ENCODE measurements at regions not wholly inside any gene's neighbourhood (a gene's known extent, or its start where the extent isn't known, plus 50 kb on each side); places are given as distances from the start of the nearest gene placed in this dataset.

- TF ChIP-seq POLR2A (IDR thresholded peaks at IDR 0.05; ENCODE audit: low read depth, low read length) (no peak), SPI1 (IDR thresholded peaks at IDR 0.05; ENCODE audit: low read depth, low read length) (no peak), POLR2AphosphoS5 (IDR thresholded peaks at IDR 0.05; ENCODE audit: low read depth, low read length) (no peak), TAF1 (IDR thresholded peaks at IDR 0.05; ENCODE audit: low read depth, low read length) (no peak)
These were observed 52.5 kb upstream of the GTF3A start for GRCh38 chr13:27371932-27372331.
